ENCODE measurements at regions not wholly inside any gene's neighbourhood (a gene's known extent, or its start where the extent isn't known, plus 50 kb on each side); places are given as distances from the start of the nearest gene placed in this dataset.

- Histone ChIP-seq H3K27me3 (ENCODE audit: control insufficient read depth, insufficient read depth, low read length) (no peaks in the 10 kb centered on the region), H3K4me3 (ENCODE audit: low read depth, low read length) (no peak overlapping the region), H3K36me3 (ENCODE audit: control insufficient read depth, insufficient read depth, low read length) (no peaks in the 10 kb centered on the region)
- no peak for TF ChIP-seq CTCF (IDR thresholded peaks at IDR 0.05; ENCODE audit: insufficient read depth, low read depth, low read length)
- DNase-seq (ENCODE audit: low read depth) = no peak
- ChIA-PET CTCF (no interaction called here), POLR2A (no interaction called here)
These were observed 811.1 kb upstream of the SALL3 start for GRCh38 chr18:78168526-78168925.

GRCh38 chr18:78169174-78169864 is 810.3 kb upstream of the SALL3 start:
- no peaks in the 10 kb centered on the region for H3K36me3 ChIP-seq (ENCODE audit: control insufficient read depth, insufficient read depth, low read length)
- no peak for TF ChIP-seq CTCF (IDR thresholded peaks at IDR 0.05; ENCODE audit: insufficient read depth, low read depth, low read length)
- POLR2A ChIA-PET = no interaction called here
- CTCF ChIA-PET = no interaction called here
- H3K27me3 ChIP-seq (ENCODE audit: control insufficient read depth, insufficient read depth, low read length) = no peaks in the 10 kb centered on the region
- H3K4me3 ChIP-seq (ENCODE audit: low read depth, low read length) = no peak overlapping the region
- DNase-seq (ENCODE audit: low read depth) = no peak

- no peak overlapping the region for H3K4me3 ChIP-seq (ENCODE audit: low read depth, low read length)
- CTCF ChIA-PET = no interaction called here
- DNase-seq (ENCODE audit: low read depth) = no peak
- no peaks in the 10 kb centered on the region for H3K36me3 ChIP-seq (ENCODE audit: control insufficient read depth, insufficient read depth, low read length)
- no peak for TF ChIP-seq CTCF (IDR thresholded peaks at IDR 0.05; ENCODE audit: insufficient read depth, low read depth, low read length)
- no peaks in the 10 kb centered on the region for H3K27me3 ChIP-seq (ENCODE audit: control insufficient read depth, insufficient read depth, low read length)
- POLR2A ChIA-PET = no interaction called here
These were observed 807.7 kb upstream of the SALL3 start for GRCh38 chr18:78171954-78172353.

GRCh38 chr18:78174737-78175136 is 804.9 kb upstream of the SALL3 start:
- Histone ChIP-seq H3K27me3 (ENCODE audit: control insufficient read depth, insufficient read depth, low read length) (no peaks in the 10 kb centered on the region), H3K36me3 (ENCODE audit: control insufficient read depth, insufficient read depth, low read length) (no peaks in the 10 kb centered on the region), H3K4me3 (ENCODE audit: low read depth, low read length) (no peak overlapping the region)
- no peak for TF ChIP-seq CTCF (IDR thresholded peaks at IDR 0.05; ENCODE audit: insufficient read depth, low read depth, low read length)
- POLR2A ChIA-PET = no interaction called here
- CTCF ChIA-PET = no interaction called here
- no peak for DNase-seq (ENCODE audit: low read depth)

- H3K27me3 ChIP-seq (ENCODE audit: control insufficient read depth, insufficient read depth, low read length) = no peaks in the 10 kb centered on the region
These were observed 800.8 kb upstream of the SALL3 start for GRCh38 chr18:78178812-78179211.

More at GRCh38 chr18:78178812-78179211, 800.8 kb upstream of the SALL3 start:
- DNase-seq (ENCODE audit: low read depth) = no peak
- Histone ChIP-seq H3K36me3 (ENCODE audit: control insufficient read depth, insufficient read depth, low read length) (no peaks in the 10 kb centered on the region), H3K4me3 (ENCODE audit: low read depth, low read length) (no peak overlapping the region)
- TF ChIP-seq CTCF (IDR thresholded peaks at IDR 0.05; ENCODE audit: insufficient read depth, low read depth, low read length) = no peak
- ChIA-PET CTCF (no interaction called here), POLR2A (no interaction called here)
